T-cell (primary cell): ENCODE measurements at regions not wholly inside any gene's neighbourhood (a gene's known extent, or its start where the extent isn't known, plus 50 kb on each side); places are given as distances from the start of the nearest gene placed in this dataset.

Source experiments
- ATAC-seq, 4 experiments: fragments of 200-7000 bp in 3 of 4; fragments of 150-1000 bp in 1 of 4; cut with Tn5 transposase; replicated peaks in 1 of 4; 1 replicate in 3 of 4; 2 replicates in 1 of 4; pipeline ENCODE4 v1.10.0; 2021; ENCODE audit warnings: moderate library complexity in 3 of 4, mild to moderate bottlenecking in 2 of 4, moderate number of reproducible peaks in 1 of 4
- CTCF ChIA-PET, 2 donors: fragments of 300-600 bp; sonication (Branson Sonifier 250); formaldehyde crosslinking; loops; one replicate each; lab custom pipeline; 2022; ENCODE audit warnings: antibody characterized with exemption in 2 of 2; lab: Charles Lee
- POLR2A ChIA-PET, 2 donors: fragments of 300-600 bp; sonication (Branson Sonifier 250); formaldehyde crosslinking; loops; one replicate each; lab custom pipeline; 2022; ENCODE audit warnings: antibody characterized with exemption in 2 of 2; lab: Charles Lee
- DNase-seq, 35 experiments: peaks; one replicate each; pipeline versions ENCODE4 v3.0.0 to v3.0.0-alpha.2; 2013 to 2023
- H3K27ac ChIP-seq: one replicate; pipeline ENCODE4 v1.5.1; 2013; ENCODE audit warnings: low read length
- H3K27me3 ChIP-seq, 2 experiments: replicated peaks in 1 of 2; 1 replicate in 1 of 2; 2 replicates in 1 of 2; pipeline versions ENCODE4 v1.6.1 to v1.7.0; 2013; ENCODE audit warnings: low read length in 1 of 2, mixed read lengths in 1 of 2; ENCODE audit not compliant: control insufficient read depth in 2 of 2, insufficient read depth in 2 of 2; ENCODE audit errors: extremely low read depth in 1 of 2
- H3K36me3 ChIP-seq, 2 donors: 1 replicate in 1 of 2; 2 replicates in 1 of 2; pipeline versions ENCODE4 v1.6.1 to v1.7.0; 2013; ENCODE audit warnings: low read length in 1 of 2; ENCODE audit not compliant: control insufficient read depth in 2 of 2, insufficient read depth in 1 of 2; ENCODE audit errors: extremely low read depth in 1 of 2
- H3K4me1 ChIP-seq, 2 experiments: 1 replicate in 1 of 2; 2 replicates in 1 of 2; pipeline versions ENCODE4 v1.6.1 to v1.7.0; 2013; ENCODE audit warnings: low read length in 2 of 2, mixed read lengths in 1 of 2; ENCODE audit not compliant: insufficient read depth in 2 of 2, control insufficient read depth in 1 of 2; ENCODE audit errors: extremely low read depth in 1 of 2
- H3K4me3 ChIP-seq, 2 donors: 1 replicate in 1 of 2; 2 replicates in 1 of 2; pipeline versions ENCODE4 v1.5.1 to v1.7.0; 2013; ENCODE audit warnings: mild to moderate bottlenecking in 2 of 2, low read length in 1 of 2, moderate library complexity in 1 of 2; ENCODE audit not compliant: control insufficient read depth in 1 of 2; ENCODE audit errors: extremely low read depth in 1 of 2
- H3K9me3 ChIP-seq: 2 replicates; pipeline ENCODE4 v1.7.0; 2013
- H3K27ac Mint-ChIP-seq, 2 donors: one replicate each; pipeline ENCODE4 v1.8.0; 2020 to 2021; ENCODE audit warnings: mild to moderate bottlenecking in 2 of 2, mixed read lengths in 2 of 2
- H3K27me3 Mint-ChIP-seq, 2 donors: one replicate each; pipeline ENCODE4 v1.8.0; 2021 to 2022; ENCODE audit warnings: mixed read lengths in 2 of 2
- H3K36me3 Mint-ChIP-seq: one replicate; pipeline ENCODE4 v1.8.0; 2021; ENCODE audit warnings: mixed read lengths
- H3K4me1 Mint-ChIP-seq, 3 donors: one replicate each; pipeline ENCODE4 v1.8.0; 2020 to 2022; ENCODE audit warnings: mixed read lengths in 3 of 3, mild to moderate bottlenecking in 1 of 3
- H3K4me3 Mint-ChIP-seq, 3 donors: one replicate each; pipeline ENCODE4 v1.8.0; 2020 to 2022; ENCODE audit warnings: mild to moderate bottlenecking in 3 of 3, mixed read lengths in 3 of 3, moderate library complexity in 3 of 3
- H3K9me3 Mint-ChIP-seq, 3 donors: one replicate each; pipeline ENCODE4 v1.8.0; 2020 to 2022; ENCODE audit warnings: mixed read lengths in 3 of 3
- WGBS: methylation state at CpG from one replicate; pipeline ENCODE4 v1.1.5; 2013; ENCODE audit warnings: missing lambda C conversion rate; ENCODE audit not compliant: insufficient coverage; 5-methylcytosine and 5-hydroxymethylcytosine counted together

DNA sequence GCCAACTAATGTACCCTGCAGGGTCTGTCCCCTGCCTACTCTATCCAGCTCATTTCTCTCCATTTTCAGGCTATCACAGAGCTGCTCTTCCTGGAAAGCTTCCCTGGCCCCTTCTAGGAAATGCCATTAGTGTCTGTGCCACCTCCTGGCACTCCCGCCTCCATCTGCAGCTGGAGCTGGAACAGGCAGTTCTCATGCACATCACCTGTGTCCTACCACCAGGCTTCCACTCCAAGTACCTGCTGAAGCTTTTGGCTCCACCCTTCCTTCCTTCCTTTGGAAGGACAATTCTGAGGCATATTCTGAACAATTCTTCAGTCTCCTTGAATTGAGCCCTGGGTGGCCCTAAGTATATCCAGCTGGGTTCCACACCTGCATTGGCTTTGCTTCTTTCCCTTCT, 156.2 kb upstream of the ZNF618 start:
- Histone ChIP-seq H3K27ac (no peak overlapping the region), H3K27me3 (peaks cover 0 to 14% of the 10 kb centered on the region in 2 experiments), H3K36me3 (no peaks in the 10 kb centered on the region), H3K9me3 (no peaks in the 10 kb centered on the region), H3K4me3 (no peak overlapping the region), H3K4me1 (no peaks in the 10 kb centered on the region)
- 77% methylated on average over 1 of the region's 1 CpG for WGBS
- DNase-seq: no peak
- Mint-ChIP-seq H3K4me1 (no peaks in the 10 kb centered on the region), H3K4me3 (no peak overlapping the region), H3K9me3 (peaks cover 0 to 11% (median 10%) of the 10 kb centered on the region in 3 donors), H3K27ac (no peak overlapping the region), H3K36me3 (no peaks in the 10 kb centered on the region), H3K27me3 (peaks cover 20 to 22% of the 10 kb centered on the region in 2 donors)
- no peak for ATAC-seq
- ChIA-PET POLR2A (no interaction called here), CTCF (no interaction called here)

GRCh38 chr9:113720495-113720894, 155.6 kb upstream of the ZNF618 start:
- Mint-ChIP-seq H3K36me3 (no peaks in the 10 kb centered on the region), H3K9me3 (peaks cover 0 to 9% (median 8%) of the 10 kb centered on the region in 3 donors), H3K4me1 (no peaks in the 10 kb centered on the region), H3K27me3 (peaks cover 20 to 22% of the 10 kb centered on the region in 2 donors), H3K4me3 (no peak overlapping the region), H3K27ac (no peak overlapping the region)
- POLR2A ChIA-PET: no interaction called here
- no peak for ATAC-seq
- DNase-seq: no peak
- Histone ChIP-seq H3K27ac (no peak overlapping the region), H3K36me3 (no peaks in the 10 kb centered on the region), H3K4me1 (no peaks in the 10 kb centered on the region), H3K4me3 (no peak overlapping the region), H3K27me3 (peaks cover 0 to 14% of the 10 kb centered on the region in 2 experiments), H3K9me3 (no peaks in the 10 kb centered on the region)
- CTCF ChIA-PET: no interaction called here
- 83% methylated on average over 1 of the region's 4 CpGs for WGBS

- ATAC-seq (no peak), DNase-seq (no peak)
- Mint-ChIP-seq H3K27me3 (peaks cover 20 to 22% of the 10 kb centered on the region in 2 donors), H3K4me1 (no peaks in the 10 kb centered on the region), H3K27ac (no peak overlapping the region), H3K9me3 (peaks cover 0 to 6% (median 3%) of the 10 kb centered on the region in 3 donors), H3K36me3 (no peaks in the 10 kb centered on the region), H3K4me3 (no peak overlapping the region)
- no CpG with 5 or more reads among the region's 1 CpG for WGBS
- no peaks in the 10 kb centered on the region for H3K36me3 ChIP-seq
- no peak overlapping the region for H3K27ac ChIP-seq
- no peaks in the 10 kb centered on the region for H3K9me3 ChIP-seq
- POLR2A ChIA-PET: interaction anchor here in 1 of 2 donors (0.6 kb wide), 1 partner anchor 839 kb away, joined by 4 read pairs; no protein-coding TSS in a partner anchor
- no peaks in the 10 kb centered on the region for H3K4me1 ChIP-seq
- no peak overlapping the region for H3K4me3 ChIP-seq
- peaks cover 0 to 17% of the 10 kb centered on the region in 2 experiments for H3K27me3 ChIP-seq
- CTCF ChIA-PET: no interaction called here
These were observed 154.3 kb upstream of the ZNF618 start for GRCh38 chr9:113721856-113722255.

DNA sequence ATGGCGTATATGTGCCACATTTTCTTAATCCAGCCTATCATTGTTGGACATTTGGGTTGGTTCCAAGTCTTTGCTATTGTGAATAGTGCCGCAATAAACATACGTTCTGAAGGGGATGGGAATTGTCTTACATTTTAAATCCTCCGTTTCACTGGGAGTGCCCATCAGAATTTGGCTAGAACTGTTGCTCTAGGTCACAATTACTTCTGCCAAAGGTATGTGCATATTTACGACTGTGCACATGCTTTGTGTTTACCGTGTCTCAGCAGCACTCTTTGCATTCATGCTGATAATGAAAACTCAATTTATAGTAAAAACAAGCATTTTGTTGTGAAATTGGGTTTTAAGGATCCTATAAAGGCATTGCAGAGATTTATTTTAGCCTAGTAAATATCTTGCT, 151.9 kb upstream of the ZNF618 start:
- WGBS: 92% methylated on average over 4 of the region's 6 CpGs
- no peaks in the 10 kb centered on the region for H3K4me1 Mint-ChIP-seq
- H3K36me3 Mint-ChIP-seq: no peaks in the 10 kb centered on the region
- DNase-seq: no peak
- no peak overlapping the region for H3K4me3 Mint-ChIP-seq
- H3K27me3 Mint-ChIP-seq: peaks cover 13% of the 10 kb centered on the region in 2 donors
- Histone ChIP-seq H3K9me3 (no peaks in the 10 kb centered on the region), H3K4me3 (no peak overlapping the region), H3K4me1 (no peaks in the 10 kb centered on the region), H3K27me3 (peaks cover 0 to 10% of the 10 kb centered on the region in 2 experiments), H3K36me3 (no peaks in the 10 kb centered on the region), H3K27ac (no peak overlapping the region)
- no peak for ATAC-seq
- ChIA-PET CTCF (no interaction called here), POLR2A (no interaction called here)
- peaks cover 0 to 7% (median 6%) of the 10 kb centered on the region in 3 donors for H3K9me3 Mint-ChIP-seq
- H3K27ac Mint-ChIP-seq: no peak overlapping the region

- CTCF ChIA-PET: no interaction called here
These were observed 147.1 kb upstream of the ZNF618 start for GRCh38 chr9:113728989-113729388.

DNA sequence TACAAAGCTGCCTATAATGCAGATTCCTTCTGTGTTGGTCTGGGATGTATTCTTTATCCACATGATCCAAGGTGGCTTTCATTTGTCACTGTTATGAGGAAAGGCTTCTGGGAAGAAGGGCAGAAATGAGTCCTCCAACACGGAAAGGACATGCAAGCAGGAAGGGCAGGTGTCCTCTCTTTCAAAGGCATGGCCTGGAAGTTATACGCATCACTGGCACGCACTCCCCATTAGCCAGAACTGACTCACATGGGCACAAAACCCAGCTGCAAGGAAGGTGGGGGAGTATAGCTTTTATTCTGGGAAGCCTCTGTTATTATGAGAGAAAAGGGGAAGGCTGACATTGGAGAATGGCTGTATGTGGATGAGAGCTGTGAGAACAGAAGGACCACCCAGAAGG, 141.3 kb upstream of the ZNF618 start:
- Histone ChIP-seq H3K4me1 (no peaks in the 10 kb centered on the region), H3K4me3 (no peak overlapping the region), H3K36me3 (no peaks in the 10 kb centered on the region), H3K27ac (no peak overlapping the region), H3K9me3 (no peaks in the 10 kb centered on the region), H3K27me3 (peaks cover 0 to 11% of the 10 kb centered on the region in 2 experiments)
- POLR2A ChIA-PET: no interaction called here
- peaks cover 3 to 24% (median 11%) of the 10 kb centered on the region in 3 donors for H3K9me3 Mint-ChIP-seq
- no peaks in the 10 kb centered on the region for H3K4me1 Mint-ChIP-seq
- no peak overlapping the region for H3K27ac Mint-ChIP-seq
- CTCF ChIA-PET: interaction anchor here in 1 of 2 donors (0.7 kb wide), 1 partner anchor 29 kb away, joined by 3 read pairs; no protein-coding TSS in a partner anchor
- H3K36me3 Mint-ChIP-seq: no peaks in the 10 kb centered on the region
- DNase-seq (no peak), ATAC-seq (no peak)
- peaks cover 17 to 19% of the 10 kb centered on the region in 2 donors for H3K27me3 Mint-ChIP-seq
- no CpG with 5 or more reads among the region's 3 CpGs for WGBS
- H3K4me3 Mint-ChIP-seq: no peak overlapping the region

More at GRCh38 chr9:113728989-113729388, 147.1 kb upstream of the ZNF618 start:
- peaks cover 4 to 12% of the 10 kb centered on the region in 2 donors for H3K27me3 Mint-ChIP-seq
- H3K4me3 Mint-ChIP-seq: no peak overlapping the region
- no peaks in the 10 kb centered on the region for H3K9me3 ChIP-seq
- no peaks in the 10 kb centered on the region for H3K36me3 ChIP-seq
- no peaks in the 10 kb centered on the region for H3K4me1 Mint-ChIP-seq
- H3K36me3 Mint-ChIP-seq: no peaks in the 10 kb centered on the region
- DNase-seq (no peak), ATAC-seq (no peak)
- peaks cover 0 to 7% of the 10 kb centered on the region in 2 experiments for H3K27me3 ChIP-seq
- H3K27ac ChIP-seq: no peak overlapping the region
- peaks cover 3 to 33% (median 12%) of the 10 kb centered on the region in 3 donors for H3K9me3 Mint-ChIP-seq
- POLR2A ChIA-PET: no interaction called here
- 100% methylated on average over 1 of the region's 2 CpGs for WGBS
- no peak overlapping the region for H3K4me3 ChIP-seq
- no peak overlapping the region for H3K27ac Mint-ChIP-seq
- H3K4me1 ChIP-seq: no peaks in the 10 kb centered on the region
